Parathyroid adenoma (tissue), 2 donors: ENCODE measurements at regions not wholly inside any gene's neighbourhood (a gene's known extent, or its start where the extent isn't known, plus 50 kb on each side); places are given as distances from the start of the nearest gene placed in this dataset.
"Not testable (repeated sequence)": the region's sequence is repeated elsewhere in the genome, so short reads cannot be mapped to it uniquely, and the experiment has no call there.

Source experiments
- H2AFZ ChIP-seq: fragments of 300-600 bp; sonication (generic); one replicate; pipeline ENCODE4 v1.7.0; 2017; ENCODE audit warnings: antibody characterized with exemption, mild to moderate bottlenecking
- H3K27ac ChIP-seq: fragments of 300-600 bp; sonication (generic); one replicate; pipeline ENCODE4 v1.7.0; 2017
- H3K27me3 ChIP-seq: fragments of 300-600 bp; sonication (generic); one replicate; pipeline ENCODE4 v1.7.0; 2017; ENCODE audit warnings: low read length; ENCODE audit not compliant: control insufficient read depth, insufficient read depth
- H3K36me3 ChIP-seq: fragments of 300-600 bp; sonication (generic); one replicate; pipeline ENCODE4 v1.7.0; 2017; ENCODE audit warnings: low read length; ENCODE audit not compliant: control insufficient read depth, insufficient read depth
- H3K4me1 ChIP-seq: fragments of 300-600 bp; sonication (generic); one replicate; pipeline ENCODE4 v1.7.0; 2017; ENCODE audit warnings: control low read depth
- H3K4me2 ChIP-seq: fragments of 300-600 bp; sonication (generic); one replicate; pipeline ENCODE4 v1.7.0; 2017; ENCODE audit warnings: low read length
- H3K4me3 ChIP-seq: fragments of 300-600 bp; sonication (generic); one replicate; pipeline ENCODE4 v1.7.0; 2017; ENCODE audit warnings: low read depth, low read length
- H3K79me2 ChIP-seq: fragments of 300-600 bp; sonication (generic); one replicate; pipeline ENCODE4 v1.7.0; 2017; ENCODE audit warnings: control low read depth
- H3K9ac ChIP-seq: fragments of 300-600 bp; sonication (generic); one replicate; pipeline ENCODE4 v1.7.0; 2017; ENCODE audit warnings: mild to moderate bottlenecking
- H3K9me3 ChIP-seq: fragments of 300-600 bp; sonication (generic); one replicate; pipeline ENCODE4 v1.7.0; 2017; ENCODE audit warnings: low read length; ENCODE audit not compliant: control insufficient read depth
- TF ChIP-seq, protein P1 (sequence below): fragments of 300-600 bp; sonication (generic); IDR thresholded peaks from one replicate; pipeline ENCODE4 v1.7.0; 2017; ENCODE audit warnings: antibody characterized with exemption, mild to moderate bottlenecking
- donor health status: primary hyperparathyroidism.

DNA sequence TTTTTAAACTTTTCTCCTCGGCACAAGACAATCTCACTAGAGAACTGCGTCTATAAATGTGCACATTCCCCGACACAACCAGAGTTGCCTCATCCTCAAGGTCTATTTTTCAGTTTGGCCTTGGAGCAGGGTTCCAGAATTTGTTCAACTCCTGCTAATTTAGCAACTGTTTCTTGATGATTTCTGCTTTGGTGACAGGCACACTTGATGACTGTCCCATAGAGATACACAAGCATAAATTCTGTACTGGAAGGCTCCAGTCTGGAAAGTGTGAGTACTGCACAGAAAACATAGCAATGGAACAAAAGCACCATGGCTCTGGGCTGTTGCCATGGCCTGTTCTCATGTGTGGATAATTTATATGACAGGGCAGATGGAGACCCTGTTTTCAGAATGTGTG, 379.6 kb upstream of the PDZRN3 start:
- H3K79me2 ChIP-seq: no peaks in the 10 kb centered on the region
- H3K9ac ChIP-seq: no peak overlapping the region
- H3K9me3 ChIP-seq: no peaks in the 10 kb centered on the region
- no peaks in the 10 kb centered on the region for H3K27me3 ChIP-seq
- H3K27ac ChIP-seq: no peak overlapping the region
- no peak overlapping the region for H2AFZ ChIP-seq
- no peak overlapping the region for H3K4me3 ChIP-seq
- TF ChIP-seq, protein P1, sequence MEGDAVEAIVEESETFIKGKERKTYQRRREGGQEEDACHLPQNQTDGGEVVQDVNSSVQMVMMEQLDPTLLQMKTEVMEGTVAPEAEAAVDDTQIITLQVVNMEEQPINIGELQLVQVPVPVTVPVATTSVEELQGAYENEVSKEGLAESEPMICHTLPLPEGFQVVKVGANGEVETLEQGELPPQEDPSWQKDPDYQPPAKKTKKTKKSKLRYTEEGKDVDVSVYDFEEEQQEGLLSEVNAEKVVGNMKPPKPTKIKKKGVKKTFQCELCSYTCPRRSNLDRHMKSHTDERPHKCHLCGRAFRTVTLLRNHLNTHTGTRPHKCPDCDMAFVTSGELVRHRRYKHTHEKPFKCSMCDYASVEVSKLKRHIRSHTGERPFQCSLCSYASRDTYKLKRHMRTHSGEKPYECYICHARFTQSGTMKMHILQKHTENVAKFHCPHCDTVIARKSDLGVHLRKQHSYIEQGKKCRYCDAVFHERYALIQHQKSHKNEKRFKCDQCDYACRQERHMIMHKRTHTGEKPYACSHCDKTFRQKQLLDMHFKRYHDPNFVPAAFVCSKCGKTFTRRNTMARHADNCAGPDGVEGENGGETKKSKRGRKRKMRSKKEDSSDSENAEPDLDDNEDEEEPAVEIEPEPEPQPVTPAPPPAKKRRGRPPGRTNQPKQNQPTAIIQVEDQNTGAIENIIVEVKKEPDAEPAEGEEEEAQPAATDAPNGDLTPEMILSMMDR: no peak
- no peaks in the 10 kb centered on the region for H3K36me3 ChIP-seq
- no peaks in the 10 kb centered on the region for H3K4me1 ChIP-seq
- H3K4me2 ChIP-seq: no peak overlapping the region

DNA sequence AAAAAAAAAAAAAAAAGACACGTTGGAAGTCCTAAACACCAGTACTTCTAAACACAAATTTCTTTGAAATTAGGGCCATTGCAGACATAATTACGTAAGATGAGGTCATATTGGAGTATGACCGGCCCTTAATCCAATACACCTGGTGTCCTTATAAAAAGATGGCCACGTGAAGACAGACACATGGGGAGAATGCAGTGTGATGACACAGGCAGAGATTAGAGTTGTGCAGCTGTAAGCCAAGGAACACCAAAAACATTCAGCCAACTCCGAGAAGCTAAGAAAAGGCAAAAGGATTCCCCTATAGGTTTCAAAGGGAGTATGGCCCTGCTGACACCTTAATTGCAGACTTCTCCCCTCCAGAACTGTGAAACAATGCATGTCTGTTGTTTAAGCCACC, 379.0 kb upstream of the PDZRN3 start:
- no peak overlapping the region for H3K4me2 ChIP-seq
- no peaks in the 10 kb centered on the region for H3K9me3 ChIP-seq
- no peak overlapping the region for H2AFZ ChIP-seq
- H3K4me1 ChIP-seq: no peaks in the 10 kb centered on the region
- TF ChIP-seq, protein P1: no peak
- H3K9ac ChIP-seq: no peak overlapping the region
- no peak overlapping the region for H3K27ac ChIP-seq
- no peak overlapping the region for H3K4me3 ChIP-seq
- H3K79me2 ChIP-seq: no peaks in the 10 kb centered on the region
- no peaks in the 10 kb centered on the region for H3K27me3 ChIP-seq
- H3K36me3 ChIP-seq: no peaks in the 10 kb centered on the region

DNA sequence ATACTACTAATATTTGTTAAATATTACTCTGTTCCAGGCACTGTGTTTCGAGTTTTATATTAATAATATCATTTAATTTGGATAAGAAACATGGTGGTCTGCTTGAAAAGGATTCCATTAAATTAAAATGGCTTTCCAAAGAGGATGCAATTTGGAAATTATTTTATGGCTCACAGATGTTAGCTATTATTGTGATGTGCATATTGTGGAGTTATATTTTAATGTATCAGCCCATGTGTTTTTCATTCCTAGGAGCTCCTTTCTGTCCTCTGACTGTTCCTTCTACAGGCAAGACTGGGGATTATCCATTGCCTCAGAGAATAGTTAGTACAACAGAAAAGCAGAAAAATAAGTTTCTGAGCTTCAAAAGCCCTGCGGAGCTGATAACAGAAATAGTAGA, 376.7 kb upstream of the PDZRN3 start:
- Histone ChIP-seq H2AFZ (no peak overlapping the region), H3K27ac (no peak overlapping the region), H3K79me2 (no peaks in the 10 kb centered on the region), H3K9ac (no peak overlapping the region), H3K4me1 (no peaks in the 10 kb centered on the region), H3K36me3 (no peaks in the 10 kb centered on the region), H3K27me3 (no peaks in the 10 kb centered on the region), H3K9me3 (no peaks in the 10 kb centered on the region), H3K4me3 (no peak overlapping the region), H3K4me2 (no peak overlapping the region)
- TF ChIP-seq, protein P1: no peak

DNA sequence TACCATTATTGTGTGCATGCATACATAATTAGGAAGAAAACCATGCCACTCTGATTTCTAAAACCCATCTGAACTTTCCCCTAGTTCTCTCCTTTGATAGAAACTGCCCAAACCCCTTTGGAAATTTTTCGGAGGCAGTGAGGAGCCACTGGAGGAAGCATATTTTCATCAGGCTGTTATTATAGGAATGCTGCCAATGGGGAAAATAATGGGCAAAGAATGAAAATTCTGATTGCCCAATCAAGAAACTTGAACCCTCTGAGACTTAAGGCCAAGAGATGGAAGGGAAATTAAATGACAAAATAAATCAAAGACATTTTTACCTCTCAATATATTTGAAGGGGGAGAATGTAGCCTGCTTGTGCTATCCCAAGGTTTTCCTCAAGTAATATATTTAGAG, 376.0 kb upstream of the PDZRN3 start:
- H3K36me3 ChIP-seq: no peaks in the 10 kb centered on the region
- H3K4me1 ChIP-seq: no peaks in the 10 kb centered on the region
- H3K27me3 ChIP-seq: no peaks in the 10 kb centered on the region
- no peak overlapping the region for H3K4me2 ChIP-seq
- no peak overlapping the region for H3K9ac ChIP-seq
- no peak overlapping the region for H3K27ac ChIP-seq
- no peaks in the 10 kb centered on the region for H3K79me2 ChIP-seq
- TF ChIP-seq, protein P1: no peak
- H2AFZ ChIP-seq: no peak overlapping the region
- H3K4me3 ChIP-seq: no peak overlapping the region
- H3K9me3 ChIP-seq: no peaks in the 10 kb centered on the region

DNA sequence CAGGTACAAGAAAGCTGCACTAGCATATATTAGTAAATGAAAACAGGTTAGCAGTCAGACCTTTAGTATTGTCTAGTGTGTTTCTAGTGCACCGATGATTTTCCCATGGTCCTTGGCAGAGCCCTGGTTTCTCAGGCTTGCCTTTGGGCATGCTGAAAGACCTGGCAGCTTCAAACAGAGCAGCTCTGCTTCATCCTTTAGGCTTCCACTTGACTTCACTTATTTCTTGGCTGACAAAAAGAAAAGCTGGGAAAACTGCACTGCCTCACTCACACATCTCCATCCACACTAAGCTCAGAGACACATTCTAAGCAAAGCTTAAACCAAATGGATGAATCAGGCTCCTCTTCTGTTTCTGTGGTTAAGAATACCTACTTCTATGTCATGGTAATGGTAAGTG, 374.8 kb upstream of the PDZRN3 start:
- Histone ChIP-seq H3K9ac (no peak overlapping the region), H3K27me3 (no peaks in the 10 kb centered on the region), H3K9me3 (no peaks in the 10 kb centered on the region), H3K36me3 (no peaks in the 10 kb centered on the region), H3K27ac (no peak overlapping the region), H2AFZ (no peak overlapping the region), H3K4me1 (no peaks in the 10 kb centered on the region), H3K79me2 (no peaks in the 10 kb centered on the region), H3K4me3 (no peak overlapping the region), H3K4me2 (no peak overlapping the region)
- TF ChIP-seq, protein P1: no peak

DNA sequence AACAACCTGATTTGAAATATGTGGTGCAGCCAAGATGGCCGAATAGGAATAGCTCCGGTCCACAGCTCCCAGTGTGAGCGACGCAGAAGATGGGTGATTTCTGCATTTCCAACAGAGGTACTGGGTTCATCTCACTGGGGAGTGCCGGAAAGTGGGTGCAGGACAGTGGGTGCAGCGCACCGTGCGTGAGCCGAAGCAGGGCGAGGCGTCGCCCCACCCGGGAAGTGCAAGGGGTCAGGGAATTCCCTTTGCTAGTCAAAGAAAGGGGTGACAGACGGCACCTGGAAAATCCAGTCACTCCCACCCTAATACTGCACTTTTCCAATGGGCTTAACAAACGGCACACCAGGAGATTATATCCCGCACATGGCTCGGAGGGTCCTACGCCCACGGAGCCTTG, 365.9 kb upstream of the PDZRN3 start:
- H3K9ac ChIP-seq, H3K79me2 ChIP-seq, H2AFZ ChIP-seq, H3K4me3 ChIP-seq, H3K36me3 ChIP-seq, H3K27ac ChIP-seq, H3K4me2 ChIP-seq, H3K9me3 ChIP-seq, H3K4me1 ChIP-seq, H3K27me3 ChIP-seq: not testable (repeated sequence)
